RWPE2 (cell line): ENCODE measurements at regions not wholly inside any gene's neighbourhood (a gene's known extent, or its start where the extent isn't known, plus 50 kb on each side); places are given as distances from the start of the nearest gene placed in this dataset.

Source experiments
- ATAC-seq: fragments of 200-7000 bp; cut with Tn5 transposase; 3 replicates; pipeline ENCODE4 v1.9.1; 2021; ENCODE audit warnings: low read depth
- DNase-seq: peaks from one replicate; pipeline ENCODE4 v3.0.0-alpha.2; 2020; ENCODE audit warnings: low spot score
- H3K27ac ChIP-seq: fragments of 450-650 bp; 2 replicates; pipeline ENCODE4 v1.5.1; 2017; ENCODE audit warnings: mild to moderate bottlenecking; ENCODE audit not compliant: poor library complexity, severe bottlenecking
- H3K27me3 ChIP-seq: fragments of 250-450 bp; sonication (Bioruptor Pico); 2 replicates; pipeline ENCODE4 v1.5.1; 2021; ENCODE audit warnings: mild to moderate bottlenecking, moderate library complexity; ENCODE audit not compliant: insufficient read depth, poor library complexity, severe bottlenecking
- H3K36me3 ChIP-seq: fragments of 250-450 bp; sonication (Bioruptor Pico); 2 replicates; pipeline ENCODE4 v1.5.1; 2020; ENCODE audit warnings: low read depth, mild to moderate bottlenecking, moderate library complexity
- H3K4me1 ChIP-seq: fragments of 250-450 bp; sonication (Bioruptor Pico); 2 replicates; pipeline ENCODE4 v1.5.1; 2021; ENCODE audit warnings: mild to moderate bottlenecking, moderate library complexity; ENCODE audit not compliant: insufficient read depth, poor library complexity, severe bottlenecking
- H3K4me3 ChIP-seq: fragments of 250-450 bp; sonication (Bioruptor Pico); 2 replicates; pipeline ENCODE4 v1.5.1; 2021; ENCODE audit warnings: mild to moderate bottlenecking, moderate library complexity; ENCODE audit not compliant: severe bottlenecking
- H3K9me3 ChIP-seq: fragments of 250-450 bp; sonication (Bioruptor Pico); 2 replicates; pipeline ENCODE4 v1.5.1; 2021; ENCODE audit warnings: mild to moderate bottlenecking, moderate library complexity; ENCODE audit not compliant: severe bottlenecking
- TF ChIP-seq, protein P1 (sequence below): fragments of 450-650 bp; IDR thresholded peaks from one replicate; pipeline ENCODE4 v1.5.1; 2017; ENCODE audit warnings: mild to moderate bottlenecking, moderate library complexity; ENCODE audit not compliant: poor library complexity, severe bottlenecking

DNA sequence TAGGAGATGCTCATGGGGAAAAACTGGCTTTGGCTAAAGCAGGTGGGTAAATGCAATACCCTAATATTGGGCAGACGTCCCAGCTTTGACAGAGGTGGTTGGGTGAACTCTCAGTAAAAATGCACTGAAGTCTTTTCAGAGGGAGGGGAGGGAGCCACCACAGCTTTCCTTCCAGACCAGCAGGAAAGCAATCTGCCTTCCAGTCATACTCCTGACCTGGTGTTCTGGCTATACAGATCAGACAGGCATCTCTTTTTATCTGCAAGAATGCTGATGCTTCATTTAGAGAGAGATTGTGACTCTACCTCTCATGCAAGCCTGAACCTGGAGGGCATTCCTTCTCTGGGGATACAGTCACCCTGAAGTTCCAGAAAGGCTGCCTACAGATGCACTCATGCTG is 52.6 kb upstream of the ICA1 start:
- no peaks in the 10 kb centered on the region for H3K36me3 ChIP-seq
- peaks cover 3% of the 10 kb centered on the region for H3K27me3 ChIP-seq
- DNase-seq: no peak
- H3K4me3 ChIP-seq: no peak overlapping the region
- no peaks in the 10 kb centered on the region for H3K4me1 ChIP-seq
- H3K27ac ChIP-seq: no peak overlapping the region
- no peaks in the 10 kb centered on the region for H3K9me3 ChIP-seq
- TF ChIP-seq, protein P1, sequence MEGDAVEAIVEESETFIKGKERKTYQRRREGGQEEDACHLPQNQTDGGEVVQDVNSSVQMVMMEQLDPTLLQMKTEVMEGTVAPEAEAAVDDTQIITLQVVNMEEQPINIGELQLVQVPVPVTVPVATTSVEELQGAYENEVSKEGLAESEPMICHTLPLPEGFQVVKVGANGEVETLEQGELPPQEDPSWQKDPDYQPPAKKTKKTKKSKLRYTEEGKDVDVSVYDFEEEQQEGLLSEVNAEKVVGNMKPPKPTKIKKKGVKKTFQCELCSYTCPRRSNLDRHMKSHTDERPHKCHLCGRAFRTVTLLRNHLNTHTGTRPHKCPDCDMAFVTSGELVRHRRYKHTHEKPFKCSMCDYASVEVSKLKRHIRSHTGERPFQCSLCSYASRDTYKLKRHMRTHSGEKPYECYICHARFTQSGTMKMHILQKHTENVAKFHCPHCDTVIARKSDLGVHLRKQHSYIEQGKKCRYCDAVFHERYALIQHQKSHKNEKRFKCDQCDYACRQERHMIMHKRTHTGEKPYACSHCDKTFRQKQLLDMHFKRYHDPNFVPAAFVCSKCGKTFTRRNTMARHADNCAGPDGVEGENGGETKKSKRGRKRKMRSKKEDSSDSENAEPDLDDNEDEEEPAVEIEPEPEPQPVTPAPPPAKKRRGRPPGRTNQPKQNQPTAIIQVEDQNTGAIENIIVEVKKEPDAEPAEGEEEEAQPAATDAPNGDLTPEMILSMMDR: no peak
- no peak for ATAC-seq

DNA sequence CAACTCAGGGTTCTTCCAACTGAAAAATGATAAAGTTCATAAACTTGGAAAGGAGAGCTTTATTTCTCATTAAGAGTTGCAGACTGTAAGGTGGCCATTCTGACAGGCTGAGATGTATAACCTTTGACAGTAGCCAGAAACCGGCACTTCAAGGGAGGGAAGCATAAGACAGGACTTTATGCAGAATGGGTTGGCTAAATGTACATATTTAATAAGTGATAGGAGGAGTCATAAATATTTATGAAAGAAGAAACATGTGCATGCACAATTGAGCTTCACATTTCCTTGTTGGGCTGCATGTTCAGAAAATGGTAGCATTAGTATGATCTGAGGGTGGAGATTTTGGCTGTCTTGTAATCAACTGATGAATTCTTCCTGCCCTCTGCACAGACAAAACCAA is 57.1 kb upstream of the ICA1 start:
- no peaks in the 10 kb centered on the region for H3K9me3 ChIP-seq
- no peaks in the 10 kb centered on the region for H3K4me1 ChIP-seq
- no peak overlapping the region for H3K4me3 ChIP-seq
- no peaks in the 10 kb centered on the region for H3K27me3 ChIP-seq
- no peak for DNase-seq
- no peak for ATAC-seq
- H3K27ac ChIP-seq: no peak overlapping the region
- TF ChIP-seq, protein P1: no peak
- H3K36me3 ChIP-seq: no peaks in the 10 kb centered on the region

GRCh38 chr7:8320174-8320573 is 58.2 kb upstream of the ICA1 start:
- Histone ChIP-seq H3K4me1 (no peaks in the 10 kb centered on the region), H3K27ac (no peak overlapping the region), H3K27me3 (no peaks in the 10 kb centered on the region), H3K9me3 (no peaks in the 10 kb centered on the region), H3K4me3 (no peak overlapping the region), H3K36me3 (no peaks in the 10 kb centered on the region)
- no peak for ATAC-seq
- no peak for DNase-seq
- TF ChIP-seq, protein P1: no peak

DNA sequence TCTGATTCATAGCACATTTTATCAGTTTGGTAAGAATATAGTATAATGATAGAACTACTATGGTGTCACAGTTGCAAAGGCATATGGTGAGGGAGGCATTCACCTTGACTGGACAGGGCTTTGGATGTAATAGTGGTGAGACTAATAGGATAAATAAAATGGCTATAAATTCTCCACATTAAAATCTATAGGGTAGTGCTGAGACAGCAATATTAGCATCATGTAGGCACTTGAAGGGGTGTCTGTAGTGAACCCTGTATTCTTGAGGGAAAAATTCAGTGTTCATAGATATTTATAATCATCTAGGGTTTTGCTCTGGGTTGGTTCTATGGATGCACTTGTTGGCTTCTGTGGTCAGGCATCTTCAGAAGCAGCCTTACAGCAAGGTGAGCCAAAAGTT is 59.3 kb upstream of the ICA1 start:
- DNase-seq: no peak
- H3K4me1 ChIP-seq: no peaks in the 10 kb centered on the region
- no peak overlapping the region for H3K27ac ChIP-seq
- no peak overlapping the region for H3K4me3 ChIP-seq
- ATAC-seq: no peak
- TF ChIP-seq, protein P1: no peak
- no peaks in the 10 kb centered on the region for H3K9me3 ChIP-seq
- no peaks in the 10 kb centered on the region for H3K36me3 ChIP-seq
- H3K27me3 ChIP-seq: no peaks in the 10 kb centered on the region

- H3K36me3 ChIP-seq: no peaks in the 10 kb centered on the region
- H3K4me1 ChIP-seq: no peaks in the 10 kb centered on the region
- H3K27me3 ChIP-seq: no peaks in the 10 kb centered on the region
- TF ChIP-seq, protein P1: no peak
- DNase-seq (no peak), ATAC-seq (no peak)
- no peak overlapping the region for H3K27ac ChIP-seq
- H3K9me3 ChIP-seq: no peaks in the 10 kb centered on the region
- H3K4me3 ChIP-seq: no peak overlapping the region
These were observed 60.7 kb upstream of the ICA1 start for GRCh38 chr7:8322667-8323066.
